ENCODE measurements at regions not wholly inside any gene's neighbourhood (a gene's known extent, or its start where the extent isn't known, plus 50 kb on each side); places are given as distances from the start of the nearest gene placed in this dataset.
"Not testable (repeated sequence)": the region's sequence is repeated elsewhere in the genome, so short reads cannot be mapped to it uniquely, and the experiment has no call there.

GRCh38 chr15:91407269-91407889, 307.3 kb downstream of the SV2B start:
- H3K4me1 Mint-ChIP-seq = peaks cover 26% of the 10 kb centered on the region
- H3K27me3 Mint-ChIP-seq = no peaks in the 10 kb centered on the region
- peaks cover under 1% of the 10 kb centered on the region for H3K36me3 Mint-ChIP-seq
- H3K9me3 Mint-ChIP-seq = peaks cover 2% of the 10 kb centered on the region
- H3K27ac Mint-ChIP-seq = peak overlapping the region; percentile 8
- H3K4me3 Mint-ChIP-seq = no peak overlapping the region

GRCh38 chr15:91408476-91409076, 308.5 kb downstream of the SV2B start:
- no peak overlapping the region for H3K4me3 Mint-ChIP-seq
- no peak overlapping the region for H3K27ac Mint-ChIP-seq
- H3K27me3 Mint-ChIP-seq = no peaks in the 10 kb centered on the region
- peaks cover 5% of the 10 kb centered on the region for H3K9me3 Mint-ChIP-seq
- H3K36me3 Mint-ChIP-seq = peaks cover 2% of the 10 kb centered on the region
- peaks cover 28% of the 10 kb centered on the region for H3K4me1 Mint-ChIP-seq

DNA sequence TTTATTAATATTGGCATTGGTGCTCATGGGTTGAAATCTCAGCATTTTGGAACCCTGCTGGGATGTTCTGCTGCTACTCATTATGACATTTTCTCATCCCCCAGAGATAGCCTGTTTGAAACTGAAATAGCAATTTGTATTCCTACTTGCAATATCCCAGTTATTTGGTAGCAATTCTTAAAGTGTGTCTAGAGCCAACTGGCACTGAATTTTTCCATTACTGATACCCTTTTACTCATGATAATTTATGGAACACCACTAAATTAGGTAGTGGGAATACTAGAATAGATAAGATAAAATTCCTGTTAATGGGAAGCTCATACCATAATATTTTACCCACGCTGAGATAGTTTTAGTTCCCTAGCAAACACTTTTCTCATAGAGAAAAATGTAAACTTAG, 309.3 kb downstream of the SV2B start:
- Mint-ChIP-seq H3K4me1 (peaks cover 28% of the 10 kb centered on the region), H3K4me3 (no peak overlapping the region), H3K27me3 (no peaks in the 10 kb centered on the region), H3K27ac (no peak overlapping the region), H3K36me3 (peaks cover 2% of the 10 kb centered on the region), H3K9me3 (peaks cover 10% of the 10 kb centered on the region)

DNA sequence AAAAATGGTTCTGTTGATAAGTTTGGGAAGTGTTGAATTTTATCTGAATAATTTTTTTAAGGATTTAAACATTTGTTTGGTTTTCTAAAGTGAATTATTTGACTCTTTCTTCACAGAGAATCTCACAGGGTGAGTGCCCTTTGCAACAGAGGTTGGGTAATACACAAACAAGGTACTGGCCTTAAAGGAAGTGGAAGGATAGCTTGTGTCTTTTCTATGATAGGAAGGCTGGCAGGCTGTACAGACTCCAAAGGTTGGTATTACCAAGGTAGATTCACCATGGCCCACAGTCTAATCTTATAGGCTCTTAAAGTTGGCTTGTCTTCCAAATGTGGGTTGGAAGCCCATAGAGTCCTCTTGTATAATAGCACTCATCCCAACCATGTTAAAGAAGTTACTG, 311.5 kb downstream of the SV2B start:
- H3K9me3 Mint-ChIP-seq = peaks cover 11% of the 10 kb centered on the region
- no peak overlapping the region for H3K27ac Mint-ChIP-seq
- no peaks in the 10 kb centered on the region for H3K27me3 Mint-ChIP-seq
- H3K4me3 Mint-ChIP-seq = no peak overlapping the region
- H3K36me3 Mint-ChIP-seq = peaks cover 4% of the 10 kb centered on the region
- peaks cover 28% of the 10 kb centered on the region for H3K4me1 Mint-ChIP-seq

DNA sequence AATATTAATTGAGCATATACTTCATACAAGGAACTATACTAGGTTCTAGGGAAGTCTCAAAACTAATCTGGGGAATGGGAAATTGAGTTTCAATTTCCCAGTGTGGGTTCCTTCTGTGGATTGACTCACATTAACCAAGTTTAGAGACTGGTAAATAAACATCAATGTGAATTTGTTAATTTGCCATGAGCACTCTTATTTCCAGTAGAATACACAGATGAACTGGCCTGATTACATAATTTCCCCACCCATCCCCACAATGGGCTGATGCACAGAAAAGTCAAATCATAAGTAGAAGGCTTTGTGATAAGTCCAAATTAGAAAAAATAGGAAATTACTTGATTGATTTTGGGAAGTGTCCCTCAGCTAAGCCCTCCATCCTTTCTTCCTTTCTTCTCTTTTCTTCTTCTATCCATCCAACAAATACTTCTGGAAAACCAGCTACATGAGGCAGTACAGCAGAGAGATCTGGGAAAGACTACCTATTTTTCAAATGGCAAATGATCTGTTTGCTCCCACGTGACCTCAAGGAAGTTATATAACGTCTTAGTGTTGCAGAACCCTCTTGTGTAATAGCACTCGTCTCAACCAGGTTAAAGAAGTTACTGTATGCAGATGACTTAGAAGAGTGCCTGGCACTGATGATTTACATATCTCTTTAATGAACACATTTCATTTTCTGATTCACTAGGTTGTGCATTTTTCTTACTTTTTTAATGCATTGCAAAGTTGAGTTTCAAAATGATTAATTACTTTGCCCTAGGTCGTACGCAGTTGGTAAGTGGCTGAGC, 312.3 kb downstream of the SV2B start:
- Mint-ChIP-seq H3K27ac (no peak overlapping the region), H3K4me1 (peaks cover 23% of the 10 kb centered on the region), H3K9me3 (peaks cover 11% of the 10 kb centered on the region), H3K27me3 (no peaks in the 10 kb centered on the region), H3K4me3 (no peak overlapping the region), H3K36me3 (peaks cover 4% of the 10 kb centered on the region)

DNA sequence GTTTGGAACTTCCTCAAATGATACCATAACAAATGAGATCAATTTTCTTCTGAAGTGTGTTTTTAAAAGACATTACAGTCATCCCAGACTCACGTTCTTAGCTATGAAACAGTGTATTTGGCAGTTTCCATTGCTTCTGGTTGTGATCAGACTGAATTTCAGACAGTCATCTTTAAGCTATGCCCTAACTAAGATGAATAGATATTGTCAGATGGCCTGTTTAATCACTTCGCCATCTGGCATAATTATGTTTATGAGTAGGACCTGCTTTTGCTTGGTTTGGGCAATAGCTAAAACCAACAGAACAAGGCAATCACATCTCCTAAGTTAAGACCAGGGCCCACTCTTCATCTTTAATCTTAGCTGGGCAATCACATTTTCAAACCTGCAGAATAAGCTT, 313.1 kb downstream of the SV2B start:
- peaks cover 11% of the 10 kb centered on the region for H3K9me3 Mint-ChIP-seq
- peaks cover 4% of the 10 kb centered on the region for H3K36me3 Mint-ChIP-seq
- no peak overlapping the region for H3K27ac Mint-ChIP-seq
- H3K4me3 Mint-ChIP-seq = no peak overlapping the region
- no peaks in the 10 kb centered on the region for H3K27me3 Mint-ChIP-seq
- peaks cover 15% of the 10 kb centered on the region for H3K4me1 Mint-ChIP-seq

- peaks cover 11% of the 10 kb centered on the region for H3K9me3 Mint-ChIP-seq
- H3K36me3 Mint-ChIP-seq = peaks cover 4% of the 10 kb centered on the region
- H3K4me1 Mint-ChIP-seq = peaks cover 15% of the 10 kb centered on the region
- no peak overlapping the region for H3K27ac Mint-ChIP-seq
- no peaks in the 10 kb centered on the region for H3K27me3 Mint-ChIP-seq
- H3K4me3 Mint-ChIP-seq = no peak overlapping the region
Measured at GRCh38 chr15:91414124-91414523, 314.1 kb downstream of the SV2B start.

DNA sequence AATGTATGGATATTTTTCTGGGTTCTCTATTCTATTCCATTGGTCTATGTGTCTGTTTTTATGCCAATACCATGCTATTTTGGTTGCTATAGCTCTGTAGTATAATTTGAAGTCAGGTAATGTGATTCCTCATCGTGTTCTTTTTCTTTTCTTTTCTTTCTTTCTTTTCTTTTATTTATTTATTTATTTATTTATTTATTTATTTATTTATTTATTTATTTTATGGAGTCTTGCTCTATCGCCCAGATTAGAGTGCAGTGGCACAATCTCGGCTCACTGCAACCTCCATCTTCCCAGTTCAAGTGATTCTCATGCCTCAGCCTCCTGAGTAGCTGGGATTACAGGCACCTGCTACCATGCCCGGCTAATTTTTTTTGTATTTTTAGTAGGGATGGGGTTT, 315.2 kb downstream of the SV2B start:
- Mint-ChIP-seq H3K4me1 (peaks cover 15% of the 10 kb centered on the region), H3K9me3 (peaks cover 11% of the 10 kb centered on the region)
- H3K27ac Mint-ChIP-seq, H3K4me3 Mint-ChIP-seq, H3K36me3 Mint-ChIP-seq, H3K27me3 Mint-ChIP-seq: not testable (repeated sequence)

DNA sequence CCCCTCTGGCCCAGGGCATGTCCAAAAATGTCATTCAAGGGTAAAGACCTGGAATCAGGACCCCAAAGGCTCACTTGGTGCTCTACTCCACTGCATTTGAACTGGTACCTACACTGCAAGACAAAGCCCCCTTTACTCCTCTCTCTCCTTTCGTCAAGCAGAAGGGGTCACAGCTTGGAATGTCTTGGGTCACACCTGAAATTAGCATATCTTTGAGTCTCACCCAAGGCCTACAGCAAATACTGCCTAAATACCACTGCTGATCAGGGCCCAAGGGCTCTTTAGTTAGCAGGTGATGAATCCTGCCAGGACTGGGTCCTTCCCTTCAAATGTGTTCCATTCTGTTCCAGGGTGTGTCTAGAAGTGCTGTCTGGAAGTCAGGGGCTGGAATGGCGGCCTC, 320.6 kb downstream of the SV2B start:
- Mint-ChIP-seq H3K9me3 (peaks cover 7% of the 10 kb centered on the region), H3K36me3 (peaks cover 3% of the 10 kb centered on the region), H3K4me1 (peaks cover 39% of the 10 kb centered on the region), H3K27me3 (no peaks in the 10 kb centered on the region), H3K4me3 (no peak overlapping the region), H3K27ac (no peak overlapping the region)

- Mint-ChIP-seq H3K36me3 (peaks cover 3% of the 10 kb centered on the region), H3K27me3 (no peaks in the 10 kb centered on the region), H3K27ac (no peak overlapping the region), H3K4me1 (peaks cover 44% of the 10 kb centered on the region), H3K9me3 (peaks cover 7% of the 10 kb centered on the region), H3K4me3 (peak overlapping the region; percentile 26)
Measured at GRCh38 chr15:91422797-91423196, 322.7 kb downstream of the SV2B start.

- H3K27me3 Mint-ChIP-seq = no peaks in the 10 kb centered on the region
- peaks cover 3% of the 10 kb centered on the region for H3K36me3 Mint-ChIP-seq
- H3K9me3 Mint-ChIP-seq = peaks cover 7% of the 10 kb centered on the region
- H3K4me1 Mint-ChIP-seq = peaks cover 49% of the 10 kb centered on the region
- no peak overlapping the region for H3K27ac Mint-ChIP-seq
- H3K4me3 Mint-ChIP-seq = no peak overlapping the region
Measured at GRCh38 chr15:91424001-91424400, 323.9 kb downstream of the SV2B start.

DNA sequence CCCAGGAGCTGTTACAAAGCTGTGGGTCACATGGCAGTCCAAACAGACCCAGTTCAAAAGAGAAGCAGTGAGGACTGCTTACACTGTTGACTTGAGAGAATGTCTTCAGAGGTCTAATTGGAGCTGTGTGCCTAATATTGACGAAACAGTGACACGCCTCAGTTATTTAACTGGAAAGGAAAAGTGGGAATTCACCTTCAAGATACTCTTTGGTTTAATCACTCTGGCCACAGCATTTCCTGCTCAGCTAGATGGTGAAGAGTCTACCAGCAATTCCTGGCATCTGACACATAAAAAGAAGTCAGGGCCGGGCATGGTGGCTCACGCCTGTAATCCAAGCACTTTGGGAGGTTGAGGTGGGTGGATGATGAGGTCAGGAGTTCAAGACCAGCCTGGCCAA, 326.4 kb downstream of the SV2B start:
- H3K36me3 Mint-ChIP-seq = peaks cover 3% of the 10 kb centered on the region
- H3K4me1 Mint-ChIP-seq = peaks cover 53% of the 10 kb centered on the region
- H3K27ac Mint-ChIP-seq = no peak overlapping the region
- peaks cover 7% of the 10 kb centered on the region for H3K9me3 Mint-ChIP-seq
- no peaks in the 10 kb centered on the region for H3K27me3 Mint-ChIP-seq
- H3K4me3 Mint-ChIP-seq = no peak overlapping the region

DNA sequence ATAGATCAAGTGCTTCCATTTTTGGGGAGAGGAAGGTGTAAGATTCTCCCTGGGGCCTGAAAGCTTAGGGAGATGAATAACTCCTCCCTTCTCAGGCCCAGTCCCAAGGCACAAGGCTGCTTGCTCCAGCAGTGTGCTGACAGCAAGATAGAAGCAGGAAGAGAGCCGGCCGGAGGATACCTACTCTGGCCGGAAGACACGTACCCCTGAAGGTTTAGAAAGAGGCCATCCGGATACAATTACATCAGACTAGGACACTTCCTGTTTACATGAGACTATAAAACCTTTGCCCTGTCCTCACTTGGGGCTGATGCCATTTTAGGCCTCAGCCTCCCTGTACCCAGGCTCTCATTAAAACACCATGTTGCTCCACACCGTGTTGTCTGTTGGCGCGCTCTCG, 329.9 kb downstream of the SV2B start:
- peaks cover 24% of the 10 kb centered on the region for H3K4me1 Mint-ChIP-seq
- peaks cover 3% of the 10 kb centered on the region for H3K36me3 Mint-ChIP-seq
- H3K27ac Mint-ChIP-seq = no peak overlapping the region
- no peak overlapping the region for H3K4me3 Mint-ChIP-seq
- peaks cover under 1% of the 10 kb centered on the region for H3K9me3 Mint-ChIP-seq
- no peaks in the 10 kb centered on the region for H3K27me3 Mint-ChIP-seq

DNA sequence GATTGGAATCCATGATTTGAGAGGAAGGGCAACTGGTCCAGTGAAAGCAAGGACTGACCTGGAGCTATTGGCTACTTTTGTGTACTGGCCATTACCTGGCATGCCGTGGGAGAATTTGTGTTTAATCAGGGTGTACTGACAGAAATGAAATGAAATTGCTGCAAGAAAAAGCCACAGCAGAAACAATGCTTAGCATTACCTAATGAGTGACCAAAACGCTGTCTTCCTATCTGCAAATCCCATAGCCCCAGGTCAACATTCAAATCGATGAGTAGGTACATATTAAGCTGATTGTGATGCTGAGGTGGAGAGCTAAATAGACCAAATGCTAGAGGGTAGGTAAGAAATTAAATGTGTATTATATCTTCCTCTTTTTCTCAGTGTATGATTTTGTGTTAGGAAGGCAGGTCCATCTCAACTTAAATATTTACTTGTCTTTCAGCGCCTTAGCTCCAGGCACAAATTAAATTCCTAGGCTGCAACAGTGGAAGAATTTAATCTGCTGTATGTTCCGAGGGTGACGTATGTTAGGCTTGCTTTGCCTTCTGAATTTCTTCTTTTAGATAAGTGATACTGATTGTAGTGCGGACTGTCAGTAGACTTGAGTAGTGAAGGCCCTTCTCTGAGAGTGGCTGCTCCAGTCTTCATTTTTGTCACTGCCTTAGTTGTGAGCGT, 331.1 kb downstream of the SV2B start:
- peaks cover under 1% of the 10 kb centered on the region for H3K36me3 Mint-ChIP-seq
- no peak overlapping the region for H3K4me3 Mint-ChIP-seq
- no peak overlapping the region for H3K27ac Mint-ChIP-seq
- H3K9me3 Mint-ChIP-seq = no peaks in the 10 kb centered on the region
- no peaks in the 10 kb centered on the region for H3K27me3 Mint-ChIP-seq
- peaks cover 16% of the 10 kb centered on the region for H3K4me1 Mint-ChIP-seq

DNA sequence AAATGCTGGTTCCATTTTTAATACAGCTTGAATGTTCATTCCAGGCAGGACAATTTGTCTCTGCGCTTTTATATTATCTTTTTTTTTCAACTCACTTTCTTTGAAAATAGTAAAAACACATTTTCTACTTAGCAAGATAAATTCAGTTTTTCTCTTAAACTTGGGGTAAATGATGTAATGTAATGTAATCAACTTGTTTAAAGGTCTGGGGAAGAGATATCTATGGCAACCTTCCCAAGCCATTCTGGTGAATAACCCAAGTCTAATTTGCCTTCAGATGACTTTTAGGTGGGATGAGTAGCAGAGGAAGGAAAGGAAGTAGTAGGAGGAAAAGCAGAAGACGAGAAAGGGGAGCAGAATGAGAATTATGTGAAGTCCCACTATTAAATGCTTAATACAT, 335.1 kb downstream of the SV2B start:
- Mint-ChIP-seq H3K27ac (no peak overlapping the region), H3K9me3 (no peaks in the 10 kb centered on the region), H3K27me3 (no peaks in the 10 kb centered on the region)

DNA sequence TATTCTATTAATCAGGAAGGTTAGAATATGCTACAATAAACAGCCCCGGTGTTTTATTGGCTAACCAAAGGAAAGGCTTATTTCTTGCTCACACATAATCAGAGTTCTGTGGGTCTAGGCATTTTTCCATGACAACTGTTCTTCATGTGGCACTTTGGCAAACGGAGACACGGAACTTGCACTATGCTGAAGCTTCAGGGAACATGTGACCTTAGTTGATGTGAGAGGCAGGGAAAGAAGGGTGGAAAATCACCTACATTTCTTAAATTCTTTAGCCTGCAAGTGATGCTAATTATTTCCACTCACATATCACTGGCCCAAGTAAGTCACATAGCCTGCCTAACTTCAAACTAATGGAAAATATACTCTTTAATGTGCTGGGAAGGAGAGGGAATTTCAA, 344.6 kb downstream of the SV2B start:
- no peak overlapping the region for H3K4me3 Mint-ChIP-seq
- peaks cover 5% of the 10 kb centered on the region for H3K9me3 Mint-ChIP-seq
- H3K36me3 Mint-ChIP-seq = peaks cover 7% of the 10 kb centered on the region
- no peaks in the 10 kb centered on the region for H3K27me3 Mint-ChIP-seq
- peaks cover 25% of the 10 kb centered on the region for H3K4me1 Mint-ChIP-seq
- H3K27ac Mint-ChIP-seq = no peak overlapping the region

More for the DNA sequence above, 335.1 kb downstream of the SV2B start:
- H3K4me1 Mint-ChIP-seq = peaks cover 3% of the 10 kb centered on the region
- peaks cover 2% of the 10 kb centered on the region for H3K36me3 Mint-ChIP-seq
- H3K4me3 Mint-ChIP-seq = no peak overlapping the region
